ENCODE measurements at regions not wholly inside any gene's neighbourhood (a gene's known extent, or its start where the extent isn't known, plus 50 kb on each side); places are given as distances from the start of the nearest gene placed in this dataset.

DNA sequence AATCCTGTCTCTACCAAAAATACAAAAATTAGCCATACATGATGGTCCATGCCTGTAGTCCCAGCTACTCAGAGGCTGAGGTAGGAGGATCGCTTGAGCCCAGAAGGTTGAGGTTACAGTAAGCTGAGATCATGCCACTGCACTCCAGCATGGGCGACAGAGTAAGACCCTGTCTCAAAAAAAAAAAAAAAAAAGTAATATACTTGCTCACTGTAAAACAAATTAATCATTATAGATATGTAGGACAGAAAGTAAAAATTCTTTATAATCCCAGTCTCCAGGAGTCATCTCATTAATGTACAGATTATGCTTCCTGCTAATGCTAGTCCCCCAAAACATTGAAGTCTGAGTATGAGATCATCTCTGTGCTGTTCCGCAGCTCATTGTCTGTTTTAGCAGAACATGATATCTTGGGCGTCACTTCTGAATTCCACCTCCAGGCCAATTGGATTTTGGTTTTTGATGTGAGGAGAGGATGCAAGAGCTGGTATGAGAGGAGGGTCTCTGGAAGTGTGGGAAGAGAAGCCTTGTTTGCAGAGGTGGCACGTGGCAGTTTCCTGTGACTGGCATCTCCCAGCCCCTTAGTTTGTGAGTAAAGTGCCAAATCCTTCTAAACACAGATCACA is 75.4 kb upstream of the NPAS1 start:
- POLR2A ChIA-PET = no interaction called here
- ATAC-seq (no peak), FAIRE-seq (no peak), DNase-seq (ENCODE audit: low read depth in 1 of 2, low spot score in 1 of 2) (no peak)
- no peak for TF ChIP-seq TFCP2L1 (CRISPR knock-in tag; IDR thresholded peaks at IDR 0.05)
- no peak for TF ChIP-seq RAD21 (conservative IDR thresholded peaks at IDR 0.05 in 1 of 2, IDR thresholded peaks at IDR 0.05 in 1 of 2)
- no peak for TF ChIP-seq FOSB (CRISPR knock-in tag; IDR thresholded peaks at IDR 0.05)
- TF ChIP-seq MAZ (IDR thresholded peaks at IDR 0.05; ENCODE audit: borderline replicate concordance, low read depth, low read length) = no peak
- TF ChIP-seq JUN (IDR thresholded peaks at IDR 0.05) = no peak
- TF ChIP-seq BCL3 (IDR thresholded peaks at IDR 0.05) = no peak
- TF ChIP-seq ZFP36 (IDR thresholded peaks at IDR 0.05; ENCODE audit: borderline replicate concordance, partially characterized antibody) = no peak
- TF ChIP-seq MYC (IDR thresholded peaks at IDR 0.05; ENCODE audit: borderline replicate concordance, low read length) = no peak
- Histone ChIP-seq H3K4me3 (no peak overlapping the region), H3K9me3 (no peaks in the 10 kb centered on the region), H3K4me2 (no peak overlapping the region), H3K27ac (peak overlapping the region in 1 of 2 experiments; percentile 25; a peak in 1 of 6 replicates), H3K4me1 (peaks cover 32% of the 10 kb centered on the region)
- CTCF ChIA-PET = interaction anchor here (0.9 to 8.0 kb wide), 12 partner anchors 10 to 186 kb away, joined by 3 to 52 read pairs (median 4); no protein-coding TSS in a partner anchor
- 82% methylated on average over 5 of the region's 5 CpGs for WGBS (ENCODE audit: missing lambda C conversion rate)

DNA sequence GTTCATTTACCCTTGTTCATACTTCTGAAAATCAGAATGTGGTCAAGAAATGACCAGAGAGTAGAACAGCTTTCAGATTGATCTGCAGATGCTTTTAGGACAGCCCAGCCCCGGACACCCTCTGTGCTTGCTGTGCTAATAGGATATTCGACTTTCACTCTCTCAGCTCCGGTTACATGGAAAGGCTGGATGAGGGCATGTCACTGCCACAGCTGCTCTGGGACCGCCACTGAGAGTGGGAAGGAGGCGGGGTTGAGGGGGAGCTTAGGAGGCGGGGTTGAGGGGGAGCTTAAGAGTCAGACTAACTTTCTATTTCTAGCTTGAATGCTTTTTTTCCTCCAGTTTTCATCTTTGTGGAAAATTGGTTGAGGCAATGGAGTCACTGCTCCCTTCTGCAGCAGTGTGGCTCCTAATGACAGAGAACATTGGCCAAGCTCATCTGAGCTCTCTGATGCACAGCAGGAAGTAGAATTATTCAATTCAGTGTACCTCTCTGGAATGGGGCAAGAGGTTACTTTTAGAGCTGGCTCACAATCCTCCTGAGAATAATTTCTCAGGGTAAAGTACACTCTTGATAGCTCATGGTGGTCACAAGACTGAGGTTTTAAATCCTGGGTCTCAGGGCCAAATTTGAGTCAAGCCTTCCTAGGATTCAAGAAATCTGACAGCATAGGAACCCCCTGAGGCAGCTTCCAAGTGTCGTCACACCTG is 74.6 kb upstream of the NPAS1 start:
- Histone ChIP-seq H3K4me1 (peaks cover 40% of the 10 kb centered on the region), H3K9me3 (no peaks in the 10 kb centered on the region), H3K4me2 (peak overlapping the region; percentile 24; the same call in 2 of the 3 replicates), H3K27ac (peak overlapping the region in 1 of 2 experiments; percentile 1; a peak in 1 of 6 replicates), H3K4me3 (no peak overlapping the region)
- FAIRE-seq (no peak), DNase-seq (ENCODE audit: low read depth in 1 of 2, low spot score in 1 of 2) (no peak), ATAC-seq (peak in 1 of 2 experiments; percentile 52; a peak in 3 of 6 replicates)
- TF ChIP-seq ZC3H11A (IDR thresholded peaks at IDR 0.05) (no peak), FOXS1 (CRISPR knock-in tag; IDR thresholded peaks at IDR 0.05) (no peak), ZNF302 (CRISPR knock-in tag; IDR thresholded peaks at IDR 0.05) (no peak), CBX2 (IDR thresholded peaks at IDR 0.05; ENCODE audit: borderline replicate concordance, low read depth) (no peak), ATOH8 (CRISPR knock-in tag; IDR thresholded peaks at IDR 0.05; ENCODE audit: low read depth) (no peak), HDAC2 (IDR thresholded peaks at IDR 0.05) (no peak), BHLHE40 (IDR thresholded peaks at IDR 0.05; ENCODE audit: low read depth, low read length) (no peak)
- WGBS (ENCODE audit: missing lambda C conversion rate) = 73% methylated on average over 7 of the region's 7 CpGs
- ChIA-PET CTCF (interaction anchor here (0.9 to 8.0 kb wide), 12 partner anchors 12 to 187 kb away, joined by 3 to 52 read pairs (median 4); no protein-coding TSS in a partner anchor), POLR2A (no interaction called here)

DNA sequence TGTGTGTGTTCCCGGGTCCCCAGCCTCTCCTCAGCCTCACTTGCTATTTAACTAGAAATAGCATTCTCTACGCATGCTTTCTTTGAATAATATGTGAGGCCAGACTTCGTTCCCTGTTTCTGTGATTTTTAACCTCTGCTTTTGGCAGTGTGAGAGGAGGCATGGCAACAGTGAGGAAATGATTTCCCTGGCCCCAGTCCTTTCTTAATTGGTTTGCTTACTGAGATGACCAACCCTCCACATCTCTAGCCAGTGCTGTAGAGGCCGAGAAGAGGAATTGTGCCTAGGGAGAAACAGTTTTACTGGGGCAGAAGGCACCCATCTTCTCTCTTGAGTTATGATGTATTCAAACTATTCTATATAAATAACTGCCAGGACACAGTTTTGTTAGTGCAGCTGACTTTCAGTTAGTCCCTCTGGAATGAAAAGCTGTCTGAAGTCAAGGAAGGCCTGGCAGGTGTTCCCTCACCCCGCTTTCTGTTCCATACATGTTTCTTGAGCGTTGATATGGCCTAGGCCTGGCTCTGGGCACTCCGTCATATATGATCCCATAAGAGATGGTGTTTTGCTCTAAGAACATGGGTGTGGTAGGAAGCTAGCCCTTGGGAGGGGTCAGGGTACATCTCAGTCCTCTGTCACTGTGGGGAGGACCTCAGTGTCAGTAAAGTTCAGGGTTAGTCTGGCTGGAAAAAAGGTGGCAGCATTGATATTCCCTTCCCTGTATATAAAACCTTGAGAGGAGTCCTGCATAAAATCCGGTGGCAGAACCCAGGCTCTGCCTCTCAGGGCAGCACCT is 73.7 kb upstream of the NPAS1 start:
- POLR2A ChIA-PET = no interaction called here
- 90% methylated on average over 8 of the region's 8 CpGs for WGBS (ENCODE audit: missing lambda C conversion rate)

More for the DNA sequence above, 73.7 kb upstream of the NPAS1 start:
- 0 out of 3 replicates have a peak overlapping the region, but pooled peaks have one; percentile 24 for H3K4me2 ChIP-seq
- H3K4me1 ChIP-seq = peaks cover 48% of the 10 kb centered on the region
- CTCF ChIA-PET = interaction anchor here (0.6 to 8.0 kb wide), 9 partner anchors 10 to 106 kb away, joined by 3 to 52 read pairs (median 3); no protein-coding TSS in a partner anchor
- peak overlapping the region in 1 of 2 experiments; percentile 1; a peak in 1 of 6 replicates for H3K27ac ChIP-seq
- FAIRE-seq (no peak), ATAC-seq (no peak), DNase-seq (ENCODE audit: low read depth in 1 of 2, low spot score in 1 of 2) (no peak)
- TF ChIP-seq EHMT2 (IDR thresholded peaks at IDR 0.05; ENCODE audit: low read depth) = no peak
- TF ChIP-seq PBX3 (IDR thresholded peaks at IDR 0.05) = no peak
- no peak for TF ChIP-seq BHLHE40 (IDR thresholded peaks at IDR 0.05; ENCODE audit: low read depth, low read length)
- no peak overlapping the region for H3K4me3 ChIP-seq
- no peaks in the 10 kb centered on the region for H3K9me3 ChIP-seq

Measured in A549 (cell line).